Astrocyte (in vitro differentiated cells and primary cell): ENCODE measurements at regions not wholly inside any gene's neighbourhood (a gene's known extent, or its start where the extent isn't known, plus 50 kb on each side); places are given as distances from the start of the nearest gene placed in this dataset.

Source experiments
- DNase-seq: peaks from one replicate; pipeline ENCODE4 v3.0.0-alpha.2; 2010; ENCODE audit warnings: low read depth
- FAIRE-seq: peaks from 2 replicates; lab custom pipeline; 2011; peaks lifted over from hg19 to GRCh38; lab: Jason Lieb, UNC
- H2AFZ ChIP-seq: 2 replicates; pipeline ENCODE4 v1.6.0; 2012; ENCODE audit warnings: low read depth, low read length, inconsistent platforms
- H3K27ac ChIP-seq: 2 replicates; pipeline ENCODE4 v1.5.1; 2011; ENCODE audit warnings: low read depth, low read length, inconsistent platforms
- H3K27me3 ChIP-seq: 2 replicates; pipeline ENCODE4 v1.6.0; 2011; ENCODE audit warnings: low read length, inconsistent platforms; ENCODE audit not compliant: insufficient read depth
- H3K36me3 ChIP-seq: 2 replicates; pipeline ENCODE4 v1.5.1; 2011; ENCODE audit warnings: low read length, inconsistent platforms; ENCODE audit not compliant: insufficient read depth
- H3K4me1 ChIP-seq: 2 replicates; pipeline ENCODE4 v1.5.1; 2011; ENCODE audit warnings: low read length, inconsistent platforms; ENCODE audit not compliant: insufficient read depth
- H3K4me2 ChIP-seq: 2 replicates; pipeline ENCODE4 v1.6.0; 2012; ENCODE audit warnings: low read length, inconsistent platforms
- H3K4me3 ChIP-seq: 2 replicates; pipeline ENCODE4 v1.5.1; 2011; ENCODE audit warnings: low read depth, mild to moderate bottlenecking, low read length, inconsistent platforms; ENCODE audit not compliant: insufficient read depth
- H3K79me2 ChIP-seq: 2 replicates; pipeline ENCODE4 v1.6.0; 2012; ENCODE audit warnings: mild to moderate bottlenecking, low read length, inconsistent platforms; ENCODE audit not compliant: insufficient read depth
- H3K9ac ChIP-seq: 2 replicates; pipeline ENCODE4 v1.6.0; 2012; ENCODE audit warnings: mild to moderate bottlenecking, low read length, inconsistent platforms
- H3K9me3 ChIP-seq: 2 replicates; pipeline ENCODE4 v1.5.1; 2012; ENCODE audit warnings: low read depth, mild to moderate bottlenecking, low read length, inconsistent platforms; ENCODE audit not compliant: insufficient read depth
- H4K20me1 ChIP-seq: 2 replicates; pipeline ENCODE4 v1.6.0; 2012; ENCODE audit warnings: low read length, inconsistent platforms; ENCODE audit not compliant: insufficient read depth
- H3K27ac Mint-ChIP-seq: one replicate; pipeline ENCODE4 v1.8.0; 2021; ENCODE audit warnings: mild to moderate bottlenecking, mixed read lengths; ENCODE audit not compliant: unreplicated experiment
- H3K27me3 Mint-ChIP-seq: one replicate; pipeline ENCODE4 v1.8.0; 2021; ENCODE audit warnings: low read depth, mixed read lengths; ENCODE audit not compliant: unreplicated experiment
- H3K36me3 Mint-ChIP-seq: one replicate; pipeline ENCODE4 v1.8.0; 2021; ENCODE audit warnings: low read depth, mixed read lengths; ENCODE audit not compliant: unreplicated experiment
- H3K4me1 Mint-ChIP-seq: one replicate; pipeline ENCODE4 v1.8.0; 2021; ENCODE audit warnings: low read depth, mixed read lengths; ENCODE audit not compliant: unreplicated experiment
- H3K4me3 Mint-ChIP-seq: one replicate; pipeline ENCODE4 v1.8.0; 2021; ENCODE audit warnings: mild to moderate bottlenecking, moderate library complexity, mixed read lengths; ENCODE audit not compliant: unreplicated experiment
- H3K9me3 Mint-ChIP-seq: one replicate; pipeline ENCODE4 v1.8.0; 2021; ENCODE audit warnings: mild to moderate bottlenecking, mixed read lengths; ENCODE audit not compliant: unreplicated experiment
- EZH2 ChIP-seq: IDR thresholded peaks from 2 replicates; pipeline ENCODE4 v1.6.1; 2012; ENCODE audit warnings: mild to moderate bottlenecking, low read length, inconsistent platforms; ENCODE audit not compliant: insufficient read depth
- TF ChIP-seq, protein P1 (sequence below): IDR thresholded peaks from 2 replicates; pipeline ENCODE4 v1.5.1; 2011; ENCODE audit warnings: low read depth, mild to moderate bottlenecking, inconsistent platforms, low read length, moderate library complexity; ENCODE audit not compliant: insufficient read depth

DNA sequence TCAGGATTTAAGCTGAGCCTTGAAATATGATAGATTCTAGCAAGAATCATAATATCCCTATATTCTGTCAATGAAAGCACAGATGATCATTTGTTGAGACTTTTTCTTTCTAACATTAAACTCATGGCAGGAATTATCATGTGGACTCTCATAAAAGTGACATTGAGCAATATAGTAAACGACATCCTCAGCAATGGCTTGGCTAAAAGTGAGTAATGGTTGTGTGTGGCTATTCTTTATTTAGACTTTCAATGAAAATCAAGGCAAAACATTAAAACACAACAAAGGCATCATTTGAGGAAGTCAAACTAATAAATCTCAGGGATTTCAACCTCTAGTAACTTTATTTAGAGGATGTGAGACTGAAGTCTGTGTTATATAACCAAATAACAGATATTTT, 257.8 kb upstream of the ADGRL4 start:
- no peaks in the 10 kb centered on the region for H3K4me1 ChIP-seq
- no peak for FAIRE-seq
- no peak for DNase-seq
- H3K4me3 ChIP-seq, result no peak overlapping the region
- no peak overlapping the region for H3K4me2 ChIP-seq
- no peak overlapping the region for H3K27ac ChIP-seq
- H3K9me3 Mint-ChIP-seq, result no peaks in the 10 kb centered on the region
- H2AFZ ChIP-seq, result no peak overlapping the region
- no peaks in the 10 kb centered on the region for H3K36me3 ChIP-seq
- no peak overlapping the region for H3K27ac Mint-ChIP-seq
- no peak overlapping the region for H3K4me3 Mint-ChIP-seq
- H3K79me2 ChIP-seq, result no peaks in the 10 kb centered on the region
- H3K9me3 ChIP-seq, result no peaks in the 10 kb centered on the region
- H3K27me3 ChIP-seq, result no peaks in the 10 kb centered on the region
- TF ChIP-seq EZH2, result no peak
- TF ChIP-seq, protein P1, sequence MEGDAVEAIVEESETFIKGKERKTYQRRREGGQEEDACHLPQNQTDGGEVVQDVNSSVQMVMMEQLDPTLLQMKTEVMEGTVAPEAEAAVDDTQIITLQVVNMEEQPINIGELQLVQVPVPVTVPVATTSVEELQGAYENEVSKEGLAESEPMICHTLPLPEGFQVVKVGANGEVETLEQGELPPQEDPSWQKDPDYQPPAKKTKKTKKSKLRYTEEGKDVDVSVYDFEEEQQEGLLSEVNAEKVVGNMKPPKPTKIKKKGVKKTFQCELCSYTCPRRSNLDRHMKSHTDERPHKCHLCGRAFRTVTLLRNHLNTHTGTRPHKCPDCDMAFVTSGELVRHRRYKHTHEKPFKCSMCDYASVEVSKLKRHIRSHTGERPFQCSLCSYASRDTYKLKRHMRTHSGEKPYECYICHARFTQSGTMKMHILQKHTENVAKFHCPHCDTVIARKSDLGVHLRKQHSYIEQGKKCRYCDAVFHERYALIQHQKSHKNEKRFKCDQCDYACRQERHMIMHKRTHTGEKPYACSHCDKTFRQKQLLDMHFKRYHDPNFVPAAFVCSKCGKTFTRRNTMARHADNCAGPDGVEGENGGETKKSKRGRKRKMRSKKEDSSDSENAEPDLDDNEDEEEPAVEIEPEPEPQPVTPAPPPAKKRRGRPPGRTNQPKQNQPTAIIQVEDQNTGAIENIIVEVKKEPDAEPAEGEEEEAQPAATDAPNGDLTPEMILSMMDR, result no peak
- no peaks in the 10 kb centered on the region for H4K20me1 ChIP-seq
- no peaks in the 10 kb centered on the region for H3K36me3 Mint-ChIP-seq
- peaks cover 2% of the 10 kb centered on the region for H3K27me3 Mint-ChIP-seq
- peaks cover 5% of the 10 kb centered on the region for H3K4me1 Mint-ChIP-seq
- no peak overlapping the region for H3K9ac ChIP-seq

DNA sequence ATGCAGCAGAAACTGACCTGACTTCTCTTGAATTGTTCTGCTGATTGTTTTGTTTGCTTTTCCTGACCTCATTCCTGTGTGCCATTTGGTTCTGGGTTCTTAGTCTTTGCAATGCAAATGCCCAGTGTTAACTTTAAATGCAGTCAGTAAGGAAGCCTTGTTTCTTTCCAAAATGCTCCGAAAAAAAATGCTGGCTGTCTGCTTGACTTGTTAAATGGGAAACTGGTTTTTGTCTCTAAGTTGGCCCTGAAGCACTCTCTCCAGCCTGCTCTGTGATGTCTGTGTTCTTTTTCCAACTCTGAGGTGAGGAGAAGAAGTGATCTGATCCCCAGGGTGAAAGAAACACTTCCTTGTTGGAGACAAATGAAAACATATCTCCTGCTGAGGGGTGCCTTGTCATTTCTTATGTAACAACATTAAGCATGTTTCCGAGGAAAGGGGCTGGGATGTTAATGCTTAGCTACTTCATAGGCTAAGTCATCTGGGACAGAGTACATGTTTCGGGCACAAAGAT, 256.3 kb upstream of the ADGRL4 start:
- no peak overlapping the region for H3K4me3 Mint-ChIP-seq
- H3K4me1 Mint-ChIP-seq, result peaks cover 5% of the 10 kb centered on the region
- no peaks in the 10 kb centered on the region for H3K9me3 ChIP-seq
- TF ChIP-seq, protein P1, result no peak
- TF ChIP-seq EZH2, result no peak
- DNase-seq (no peak), FAIRE-seq (no peak)
- no peaks in the 10 kb centered on the region for H3K9me3 Mint-ChIP-seq
- no peak overlapping the region for H3K4me3 ChIP-seq
- H2AFZ ChIP-seq, result no peak overlapping the region
- no peaks in the 10 kb centered on the region for H3K36me3 Mint-ChIP-seq
- no peaks in the 10 kb centered on the region for H3K36me3 ChIP-seq
- no peak overlapping the region for H3K27ac Mint-ChIP-seq
- no peak overlapping the region for H3K27ac ChIP-seq
- H3K27me3 Mint-ChIP-seq, result peaks cover 2% of the 10 kb centered on the region
- no peaks in the 10 kb centered on the region for H3K4me1 ChIP-seq
- no peaks in the 10 kb centered on the region for H4K20me1 ChIP-seq
- no peaks in the 10 kb centered on the region for H3K79me2 ChIP-seq
- no peak overlapping the region for H3K9ac ChIP-seq
- H3K27me3 ChIP-seq, result no peaks in the 10 kb centered on the region
- H3K4me2 ChIP-seq, result no peak overlapping the region
